ENCODE measurements at regions not wholly inside any gene's neighbourhood (a gene's known extent, or its start where the extent isn't known, plus 50 kb on each side); places are given as distances from the start of the nearest gene placed in this dataset.
"Not testable (repeated sequence)": the region's sequence is repeated elsewhere in the genome, so short reads cannot be mapped to it uniquely, and the experiment has no call there.

DNA sequence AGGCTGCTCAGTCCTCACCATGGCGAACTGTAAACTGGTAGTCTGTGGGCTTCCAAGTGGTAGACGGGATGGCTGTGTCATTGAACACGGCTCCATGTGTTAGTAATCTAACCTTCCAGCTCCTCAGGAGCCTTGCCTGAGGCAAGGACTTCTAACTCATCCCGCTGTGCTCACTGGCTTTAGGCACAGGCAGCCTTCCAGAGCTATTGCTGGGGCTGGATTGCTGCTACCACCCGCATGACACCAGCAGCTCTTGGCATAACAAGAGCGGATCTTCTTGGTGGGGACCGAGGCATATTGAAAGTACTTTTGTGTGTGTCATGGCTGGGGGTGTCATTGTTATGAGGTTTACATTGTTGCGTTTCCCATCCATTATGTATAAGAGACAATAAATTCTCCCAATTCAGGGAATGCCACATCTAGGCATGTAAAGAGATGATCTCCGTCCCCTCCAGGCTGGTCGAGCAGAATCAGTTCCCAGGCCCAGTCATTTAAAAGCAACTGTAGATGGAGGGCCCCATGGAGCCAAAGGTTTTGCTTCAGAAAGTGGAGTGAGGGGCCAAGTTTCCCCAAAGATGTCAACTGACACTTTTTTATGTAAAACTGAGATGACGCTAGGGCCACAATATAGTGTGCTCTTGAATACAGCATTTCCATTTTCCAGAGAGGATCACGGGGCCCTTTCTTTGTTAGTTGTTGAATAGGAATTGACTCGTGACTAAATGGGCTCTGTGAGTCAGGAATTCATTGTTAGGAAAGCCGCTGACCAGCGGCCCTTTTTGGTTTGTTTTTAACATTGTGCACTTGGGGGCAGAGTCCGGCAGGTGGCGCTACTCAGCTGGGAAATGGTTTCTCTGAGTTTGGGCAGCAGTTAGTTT is 759.5 kb downstream of the TAF11L14 start:
- DNase-seq = peak; percentile 54

DNA sequence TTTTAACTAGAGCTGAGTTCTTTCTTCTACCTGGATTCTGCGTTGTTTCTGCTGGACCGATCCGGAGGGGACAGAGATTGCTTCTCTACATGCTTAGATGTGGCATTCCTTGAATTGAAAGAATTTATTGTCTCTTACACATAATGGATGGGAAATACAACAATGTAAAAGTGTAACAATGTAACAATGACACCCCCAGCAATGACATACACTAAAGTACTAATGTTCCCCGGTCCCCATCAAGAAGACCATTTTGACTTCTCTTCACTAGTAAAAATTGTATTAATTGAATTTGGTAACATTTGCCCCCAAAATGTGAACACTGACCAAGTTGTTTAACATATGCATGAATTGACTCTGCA is 760.2 kb downstream of the TAF11L14 start:
- DNase-seq = no peak

DNA sequence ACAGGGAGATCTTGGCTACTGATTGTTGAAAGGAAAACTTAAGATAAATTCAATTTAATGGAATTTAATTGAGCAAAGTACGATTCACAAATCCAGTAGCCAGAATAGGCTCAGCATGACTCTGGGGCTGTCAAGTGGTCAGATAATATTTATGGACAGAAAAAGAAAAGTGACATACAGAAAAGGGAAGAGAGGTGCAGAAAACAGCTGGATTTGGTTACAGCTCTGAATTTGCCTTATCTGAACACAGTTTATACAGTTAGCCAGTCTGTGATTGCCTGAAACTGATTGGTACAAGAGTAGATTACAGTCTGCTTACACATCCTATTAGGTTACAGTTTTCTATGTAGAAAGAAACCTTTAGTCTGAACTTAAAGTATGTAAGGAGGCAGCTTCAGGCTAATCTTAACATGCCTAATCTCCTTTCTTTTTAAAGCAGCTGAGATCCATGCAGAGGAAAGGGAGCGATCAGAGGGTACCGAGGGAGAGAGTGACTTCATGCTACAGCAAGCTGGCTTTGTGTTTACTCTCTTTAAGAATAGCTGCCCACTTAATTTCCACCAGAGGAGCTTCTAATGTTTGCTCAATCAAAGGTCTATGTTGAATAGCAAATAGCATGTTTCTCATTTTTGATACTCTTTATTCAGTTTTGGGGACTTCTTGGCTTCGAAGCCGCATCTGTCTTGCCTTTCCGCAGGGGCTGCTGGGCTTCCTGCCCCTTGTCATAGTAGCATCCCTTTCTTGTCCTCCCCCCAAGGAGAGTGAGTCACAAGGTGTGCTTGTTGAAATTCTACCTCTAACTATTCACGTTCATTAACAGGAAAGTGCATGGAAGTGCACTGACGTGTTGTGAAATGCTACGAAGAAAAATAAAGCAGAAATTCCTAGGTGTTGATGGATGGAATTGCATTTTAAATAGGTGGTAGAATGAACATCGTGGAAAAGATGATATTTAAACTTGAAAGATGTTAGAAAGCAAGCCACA is 761.2 kb downstream of the TAF11L14 start:
- no peak for DNase-seq

DNA sequence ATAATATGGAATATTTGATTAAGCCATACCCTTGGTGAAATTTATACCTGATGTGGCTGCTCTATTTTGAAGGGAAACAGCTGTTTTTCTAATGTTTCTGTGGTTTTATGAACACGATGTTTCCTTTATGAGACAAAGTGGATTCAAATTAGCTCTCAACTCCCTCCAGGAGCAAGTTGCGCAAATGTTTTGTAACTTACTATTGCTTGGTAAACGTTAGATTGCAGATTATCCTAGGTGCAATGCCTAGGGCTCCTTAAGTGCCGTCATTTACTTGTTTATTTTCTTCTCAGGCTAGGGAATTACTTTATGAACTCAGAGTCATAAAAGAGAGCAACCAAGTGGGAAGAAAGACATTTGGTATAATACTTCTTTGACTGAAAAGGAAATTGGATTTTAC is 763.1 kb downstream of the TAF11L14 start:
- DNase-seq = no peak

DNA sequence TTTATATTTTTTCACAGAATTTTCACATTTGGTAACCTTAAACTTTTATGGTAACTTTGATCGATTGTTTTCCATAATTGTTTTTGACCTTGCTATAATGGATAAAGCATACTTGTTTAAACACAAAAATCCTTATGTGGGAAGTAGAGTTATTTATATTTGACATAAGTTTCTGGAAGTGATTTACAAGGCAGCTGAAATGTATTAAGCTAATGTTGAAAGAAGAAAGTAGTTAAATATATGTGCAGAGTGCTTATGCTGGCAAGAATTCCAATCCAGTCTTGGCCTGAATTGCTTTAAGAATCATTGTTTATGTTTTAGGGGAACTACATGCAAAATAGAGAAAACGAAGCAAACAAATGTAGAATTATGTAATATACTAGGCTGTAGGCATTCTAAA is 763.6 kb downstream of the TAF11L14 start:
- DNase-seq = no peak

DNA sequence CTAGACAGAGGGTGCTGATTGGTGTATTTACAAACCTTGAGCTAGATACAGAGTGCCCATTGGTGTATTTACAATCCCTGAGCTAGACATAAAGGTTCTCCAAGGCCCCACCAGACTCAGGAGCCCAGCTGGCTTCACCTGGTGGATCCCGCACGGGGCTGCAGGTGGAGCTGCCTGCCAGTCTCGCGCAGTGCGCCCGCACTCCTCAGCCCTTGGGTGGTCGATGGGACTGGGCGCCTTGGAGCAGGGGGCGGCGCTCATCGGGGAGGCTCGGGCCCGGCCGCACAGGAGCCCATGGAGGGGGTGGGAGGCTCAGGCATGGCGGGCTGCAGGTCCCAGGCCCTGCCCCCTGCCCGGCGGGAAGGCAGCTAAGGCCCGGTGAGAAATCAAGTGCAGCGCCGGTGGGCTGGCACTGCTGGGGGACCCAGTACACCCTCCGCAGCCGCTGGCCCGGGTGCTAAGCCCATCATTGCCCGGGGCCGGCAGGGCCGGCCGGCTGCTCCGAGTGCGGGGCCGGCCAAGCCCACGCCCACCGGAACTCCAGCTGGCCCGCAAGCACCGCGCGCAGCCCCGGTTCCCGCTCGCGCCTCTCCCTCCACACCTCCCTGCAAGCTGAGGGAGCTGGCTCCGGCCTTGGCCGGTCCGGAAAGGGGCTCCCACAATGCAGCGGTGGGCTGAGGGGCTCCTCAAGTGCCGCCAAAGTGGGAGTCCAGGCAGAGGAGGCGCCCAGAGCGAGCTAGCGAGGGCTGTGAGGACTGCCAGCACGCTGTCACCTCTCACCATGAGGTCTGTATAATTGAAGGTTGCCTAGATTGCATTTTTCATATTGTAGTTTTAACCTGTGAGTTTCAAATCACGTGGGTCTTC is 765.4 kb downstream of the TAF11L14 start:
- DNase-seq = not testable (repeated sequence)

DNA sequence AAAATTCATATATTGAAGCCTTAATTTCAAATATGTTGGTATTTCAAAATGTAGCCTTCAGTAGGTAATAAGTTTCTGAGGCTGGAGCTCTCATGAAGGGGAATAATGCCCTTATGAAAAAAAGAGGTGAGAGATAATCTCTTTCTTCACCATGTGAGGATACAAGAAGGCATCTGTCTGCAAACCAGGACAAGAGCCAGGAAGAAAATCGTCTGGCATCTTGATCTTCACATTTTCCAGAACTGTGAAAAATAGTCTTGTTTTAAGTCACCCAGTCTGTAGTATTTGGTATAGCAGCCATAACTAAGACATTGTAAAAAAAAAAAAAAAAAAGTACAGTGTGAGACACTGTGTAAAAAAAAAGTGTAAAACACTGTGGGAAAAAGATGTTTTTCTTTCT is 768.9 kb downstream of the TAF11L14 start:
- DNase-seq = no peak

DNA sequence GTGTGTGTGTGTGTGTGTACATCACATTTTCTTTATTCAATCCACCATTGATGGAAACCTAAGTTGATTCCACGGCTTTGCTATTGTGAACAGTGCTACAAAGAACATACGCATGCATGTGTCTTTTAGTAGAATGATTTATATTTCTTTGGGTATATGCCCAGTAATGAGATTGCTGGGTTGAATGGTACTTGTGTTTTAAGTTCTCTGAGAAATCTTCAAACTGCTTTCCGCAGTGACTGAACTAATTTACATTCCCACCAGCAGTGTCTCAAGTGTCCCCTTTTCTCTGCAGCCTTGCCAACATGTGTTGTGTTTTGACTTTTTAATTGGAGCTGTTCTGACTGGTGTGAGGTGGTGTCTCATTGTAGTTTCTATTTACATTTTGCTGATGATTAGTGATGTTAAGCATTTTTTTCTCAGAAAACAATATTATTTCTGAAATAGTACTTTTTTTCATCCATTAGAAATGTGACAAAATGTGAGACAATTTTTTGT is 769.7 kb downstream of the TAF11L14 start:
- DNase-seq = no peak

DNA sequence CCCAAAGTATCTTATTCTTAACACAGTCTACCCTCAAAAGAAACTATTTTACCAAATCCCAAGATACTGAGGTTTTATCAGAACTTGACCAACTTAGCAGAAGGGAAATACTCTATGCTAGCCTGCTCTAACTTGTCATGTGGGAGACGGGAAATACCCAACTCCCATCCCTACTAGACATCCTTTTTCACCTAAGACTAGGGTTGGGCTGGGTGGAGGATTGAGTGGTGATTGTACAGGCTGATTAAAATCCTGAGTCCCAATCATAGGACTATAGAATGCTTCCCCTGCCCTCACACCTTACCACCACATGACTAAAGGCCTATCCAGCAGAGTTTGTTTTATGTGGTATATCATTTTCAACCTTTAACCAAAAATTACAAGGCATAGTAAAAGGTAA is 786.5 kb downstream of the TAF11L14 start:
- DNase-seq = no peak

DNA sequence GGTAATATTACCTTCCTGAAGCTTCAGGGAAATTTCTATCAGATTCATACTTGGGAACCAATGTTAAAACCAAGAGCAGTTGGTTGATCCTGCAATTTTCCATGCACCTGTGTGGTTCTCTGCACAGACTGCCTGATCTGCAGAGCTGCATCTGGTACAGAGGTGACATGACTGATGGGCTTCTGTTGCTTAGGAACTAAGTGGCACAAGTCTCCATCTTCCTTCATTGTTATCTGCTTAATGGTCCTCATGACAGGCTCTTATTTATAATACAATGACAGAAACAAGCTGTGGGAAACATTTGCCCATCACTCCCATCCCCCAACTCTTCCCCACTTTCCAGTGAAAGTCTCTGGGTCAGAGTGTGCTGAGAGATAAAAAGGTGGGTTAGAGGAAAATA is 799.1 kb downstream of the TAF11L14 start:
- DNase-seq = no peak

DNA sequence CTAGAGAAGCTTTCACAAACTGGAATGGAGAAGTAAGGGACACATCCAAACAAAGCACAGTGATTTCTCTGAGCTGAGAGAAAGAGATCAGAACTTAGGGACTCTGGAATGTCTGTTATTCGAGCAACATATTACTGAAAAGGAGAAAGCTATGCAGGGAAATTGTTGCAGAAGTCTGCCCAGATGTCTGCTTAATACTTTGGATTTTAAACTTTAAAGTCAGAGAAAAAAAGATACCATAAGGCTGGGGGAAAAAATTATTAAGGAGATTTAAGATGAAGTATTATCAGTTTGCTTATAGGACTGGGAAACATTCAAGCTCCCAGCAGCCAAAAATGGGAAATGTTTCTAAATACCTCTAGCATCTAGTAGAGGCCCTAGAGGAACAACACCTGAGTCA is 803.9 kb downstream of the TAF11L14 start:
- DNase-seq = no peak

DNA sequence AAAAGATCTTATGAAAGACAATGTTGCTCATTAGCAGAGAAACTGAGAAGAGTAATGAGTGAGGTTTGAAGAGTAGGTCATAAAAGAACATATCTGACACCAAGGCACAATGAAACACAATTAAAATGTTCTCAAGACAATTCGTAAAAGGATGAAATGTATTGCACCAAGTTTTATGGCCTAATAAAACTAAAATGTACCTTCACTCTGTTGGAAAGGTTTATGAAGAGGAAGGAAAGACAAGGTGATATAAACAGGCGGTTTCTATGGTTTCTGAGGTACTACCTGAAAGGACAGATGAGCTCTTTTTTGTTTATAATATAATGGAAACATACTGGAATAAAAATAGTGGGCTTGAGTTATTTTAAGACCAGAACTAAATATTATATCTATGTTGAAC is 821.3 kb downstream of the TAF11L14 start:
- DNase-seq = no peak

DNA sequence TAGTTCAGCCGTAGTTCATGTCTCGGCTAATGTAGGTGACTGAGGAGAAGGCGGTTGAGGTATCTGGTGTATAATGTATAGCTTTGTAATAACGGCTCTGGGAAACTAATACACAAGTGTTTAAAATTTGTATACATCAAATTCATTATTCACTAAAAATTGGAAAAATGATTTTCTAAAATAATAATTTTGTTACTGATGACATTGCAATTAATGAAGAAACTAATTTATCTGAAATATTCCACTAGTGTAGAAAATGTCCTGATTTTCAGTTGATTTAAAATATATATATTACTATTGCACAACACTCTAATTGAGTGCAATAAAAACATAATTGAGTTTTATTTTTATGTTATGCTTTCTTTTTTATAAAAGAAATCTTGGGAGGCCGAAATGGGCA is 823.0 kb downstream of the TAF11L14 start:
- no peak for DNase-seq

DNA sequence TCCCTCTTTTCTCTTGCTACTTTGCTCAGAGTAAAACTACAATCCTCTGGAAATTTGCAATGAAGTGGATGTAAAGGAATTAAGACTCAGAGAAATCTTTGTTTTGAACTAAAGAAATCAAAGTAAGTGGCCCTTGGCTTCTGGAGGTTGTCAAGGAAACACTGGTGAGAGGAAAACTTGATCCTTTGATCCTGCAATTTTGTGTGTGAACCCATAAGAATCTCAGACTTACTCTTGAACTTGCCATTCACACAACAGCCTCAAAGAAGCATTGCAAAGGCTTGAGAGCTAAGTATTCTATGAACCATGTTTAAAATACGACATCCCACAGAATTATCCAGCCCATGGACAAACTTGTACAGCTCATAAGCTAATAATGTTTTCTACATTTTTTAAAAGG is 827.5 kb downstream of the TAF11L14 start:
- no peak for DNase-seq

DNA sequence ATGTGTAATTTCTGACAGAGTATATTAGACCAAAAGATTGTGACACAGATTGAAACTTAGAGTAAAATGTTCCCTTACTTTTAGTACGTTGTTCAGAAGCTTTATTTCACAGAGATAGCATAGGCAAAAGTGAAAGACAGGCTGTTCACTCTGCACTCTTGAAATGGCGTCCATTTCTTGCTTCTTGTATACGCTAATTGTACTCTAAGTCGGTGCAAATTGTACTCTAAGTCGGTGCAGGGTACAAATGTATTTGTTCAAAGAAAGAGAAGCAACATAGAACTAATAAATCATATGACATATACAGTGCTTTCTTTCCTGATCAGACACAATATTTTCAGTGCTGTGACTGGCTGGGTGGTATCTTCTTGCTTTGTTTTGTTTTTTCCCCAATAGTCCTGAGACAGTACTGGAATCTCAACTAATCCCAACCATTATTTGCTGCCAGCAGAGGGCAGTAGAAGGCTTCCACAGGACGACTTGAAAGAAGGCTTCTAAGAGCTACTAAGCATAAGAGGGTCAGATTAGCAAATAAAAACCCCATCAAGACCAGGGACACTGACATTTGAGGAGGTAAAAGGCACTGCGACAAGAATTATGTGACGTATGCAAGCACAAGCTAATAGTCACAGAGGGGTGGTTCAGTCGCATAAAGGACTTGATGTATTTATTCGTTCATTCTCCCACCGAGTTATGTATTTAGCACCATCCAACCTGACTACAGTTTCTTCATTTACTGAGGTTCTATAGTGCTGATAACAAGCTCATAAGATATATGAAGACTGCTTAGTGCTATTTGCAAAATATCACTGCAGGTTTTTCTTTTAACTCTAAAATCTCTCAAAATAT is 831.8 kb downstream of the TAF11L14 start:
- peak; percentile 32 for DNase-seq

DNA sequence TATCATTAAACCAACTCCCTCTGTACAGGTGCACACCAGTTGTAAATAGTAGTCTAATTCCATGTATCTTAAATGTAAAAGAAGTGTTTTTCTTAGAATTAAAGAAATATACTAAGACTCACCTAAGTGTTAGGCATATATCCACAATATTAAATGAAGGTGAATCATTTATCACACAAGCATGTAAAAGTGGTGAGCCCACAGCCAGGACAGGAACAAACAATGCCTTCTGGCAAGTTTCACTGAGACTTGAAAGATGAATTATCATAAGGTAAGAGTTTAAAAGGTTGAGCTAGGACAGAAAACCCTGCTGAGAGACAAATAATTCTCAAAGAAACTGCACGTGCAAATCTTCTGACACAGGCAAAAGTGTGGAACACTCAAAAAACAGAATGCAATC is 832.5 kb downstream of the TAF11L14 start:
- DNase-seq = no peak

DNA sequence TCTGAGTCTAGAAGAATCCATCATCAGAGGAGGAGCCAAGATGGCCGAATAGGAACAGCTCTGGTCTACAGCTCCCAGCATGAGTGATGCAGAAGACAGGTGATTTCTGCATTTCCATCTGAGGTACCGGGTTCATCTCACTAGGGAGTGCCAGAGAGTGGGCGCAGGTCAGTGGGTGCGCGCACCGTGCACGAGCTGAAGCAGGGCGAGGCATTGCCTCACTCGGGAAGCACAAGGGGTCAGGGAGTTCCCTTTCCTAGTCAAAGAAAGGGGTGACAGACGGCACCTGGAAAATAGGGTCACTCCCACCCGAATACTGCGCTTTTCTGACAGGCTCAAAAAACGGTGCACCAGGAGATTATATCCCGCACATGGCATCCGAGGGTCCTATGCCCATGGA is 837.5 kb downstream of the TAF11L14 start:
- not testable (repeated sequence) for DNase-seq

DNA sequence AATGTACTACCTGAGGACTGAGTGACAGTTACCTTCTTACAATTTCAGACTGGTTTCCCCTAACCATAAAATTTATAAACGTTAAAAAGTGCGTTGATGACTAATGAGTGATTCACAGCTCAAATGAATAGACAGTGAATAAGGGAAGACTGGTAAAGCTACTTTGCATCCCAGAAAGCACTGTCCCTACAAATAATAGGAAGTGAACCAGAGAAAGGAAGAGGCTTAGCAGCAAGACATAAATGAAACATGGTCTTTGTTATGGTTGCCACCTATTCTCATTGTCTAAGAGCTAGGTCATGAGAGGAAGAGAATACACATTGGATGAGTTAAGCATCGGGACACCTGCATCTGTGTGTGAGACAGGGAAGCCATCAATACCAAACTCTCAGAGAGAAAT is 849.2 kb downstream of the TAF11L14 start:
- DNase-seq = no peak

DNA sequence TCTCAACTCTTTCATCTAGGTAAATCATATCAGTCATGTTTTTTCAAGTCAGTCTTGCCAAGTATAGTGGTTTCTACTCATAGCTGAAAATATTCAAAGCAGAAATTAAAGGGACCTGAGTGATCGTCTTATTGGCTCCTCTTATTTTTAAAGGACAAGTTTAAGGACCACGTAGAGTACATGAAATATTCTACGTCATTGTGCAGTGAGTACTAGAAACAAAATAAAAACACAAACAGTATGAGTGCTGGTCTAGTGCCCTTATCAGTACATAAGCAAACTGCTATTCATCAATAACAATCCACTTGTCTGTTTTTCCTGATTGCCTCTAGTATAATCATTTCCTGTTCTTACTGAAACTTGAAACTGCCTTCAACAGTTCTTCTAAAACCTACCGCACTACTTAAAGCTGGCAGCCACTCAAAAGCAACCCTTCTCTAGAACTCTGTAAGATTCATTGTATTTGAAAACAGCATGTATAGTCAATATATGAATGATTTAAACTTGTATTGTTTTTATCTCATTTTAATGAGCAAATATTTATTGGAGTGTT is 853.7 kb downstream of the TAF11L14 start:
- no peak for DNase-seq

DNA sequence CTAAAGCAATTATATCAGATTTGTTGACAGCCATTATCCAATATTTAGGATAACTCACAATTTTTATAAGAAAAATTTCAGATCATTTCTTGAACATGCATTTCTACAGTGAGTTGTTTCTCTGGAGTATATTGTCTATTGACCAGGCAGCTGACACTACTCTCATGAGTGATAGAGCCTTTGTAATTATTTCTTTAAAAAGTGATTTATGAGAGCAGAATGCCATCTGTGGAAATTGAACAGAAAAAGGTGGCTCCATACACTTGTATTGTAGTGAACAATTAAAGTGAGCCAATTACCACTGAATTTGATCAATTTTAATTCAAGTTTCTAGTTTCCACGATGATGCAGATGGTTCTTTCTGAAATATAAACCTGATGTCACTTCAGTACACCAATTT is 855.4 kb downstream of the TAF11L14 start:
- no peak for DNase-seq

DNA sequence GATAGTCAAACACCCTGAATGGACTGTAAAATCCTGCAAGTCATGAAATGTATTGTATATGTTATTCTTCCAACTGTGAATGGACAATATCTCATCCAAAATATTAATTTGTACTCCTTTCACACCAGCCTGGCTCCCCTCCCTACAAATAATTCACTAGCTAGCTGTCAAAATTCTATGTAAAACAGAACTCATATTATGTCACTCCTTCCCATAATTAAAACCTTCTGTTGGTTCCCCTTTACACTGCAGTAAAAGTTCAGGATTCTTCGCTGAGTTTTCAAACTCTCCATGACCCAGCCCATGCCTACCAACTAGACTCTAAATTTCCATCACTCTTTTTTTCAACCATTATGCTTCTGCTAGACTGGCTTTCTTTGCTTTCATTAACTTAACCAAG is 857.1 kb downstream of the TAF11L14 start:
- DNase-seq = no peak

Measured in stimulated activated CD4-positive, alpha-beta T cell treated with anti-CD3 and anti-CD28 coated beads, Interleukin-4, amount 100 ng/mL, for 24 hours (primary cell).